GM21526 (cell line): ENCODE measurements at regions not wholly inside any gene's neighbourhood (a gene's known extent, or its start where the extent isn't known, plus 50 kb on each side); places are given as distances from the start of the nearest gene placed in this dataset.

Experiments used
- ATAC-seq: cut with Tn5 transposase; IDR thresholded peaks from one replicate; pipeline ENCODE4 v1.9.1; 2021; ENCODE audit warnings: moderate library complexity; ENCODE audit not compliant: unreplicated experiment, low FRiP score

DNA sequence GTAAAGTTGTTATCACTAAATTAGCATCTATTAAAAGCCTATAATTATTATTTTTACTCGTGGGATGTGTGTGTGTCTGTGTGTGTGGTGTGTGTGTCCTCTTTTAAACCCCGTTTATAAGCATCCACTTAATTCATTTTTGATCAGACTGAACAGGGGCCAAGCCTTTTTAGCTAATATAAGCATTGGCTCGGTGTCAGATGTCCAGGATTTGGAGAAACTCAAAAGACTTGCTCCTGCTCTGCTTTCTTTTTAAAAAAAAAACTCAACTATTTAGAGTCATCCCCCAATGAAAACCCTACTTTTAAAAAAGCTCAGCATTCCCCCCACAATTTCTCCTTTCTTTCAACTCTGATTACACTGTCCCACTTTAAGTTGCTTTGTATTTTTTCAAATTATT is 459.3 kb upstream of the MAF start:
- ATAC-seq = no peak

DNA sequence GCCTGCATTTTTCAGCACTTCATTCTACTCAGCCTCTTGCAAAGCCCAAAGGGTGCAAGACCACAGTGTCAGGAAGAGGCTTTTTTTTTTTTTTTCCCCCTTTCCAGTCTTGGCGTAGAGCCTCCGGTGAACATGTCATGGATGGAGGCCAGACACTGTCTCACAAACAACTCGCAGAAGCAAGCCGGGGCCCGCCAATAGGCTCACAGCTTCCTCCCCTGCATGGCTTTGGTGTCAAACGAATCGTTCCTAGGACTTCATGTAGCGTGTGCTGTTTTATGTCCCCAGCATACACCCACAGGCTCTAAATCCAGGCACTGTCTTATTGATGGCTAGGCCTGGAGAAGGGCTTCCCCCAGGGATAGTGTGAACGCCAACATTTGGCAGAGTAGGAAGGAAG is 457.7 kb upstream of the MAF start:
- ATAC-seq = no peak

DNA sequence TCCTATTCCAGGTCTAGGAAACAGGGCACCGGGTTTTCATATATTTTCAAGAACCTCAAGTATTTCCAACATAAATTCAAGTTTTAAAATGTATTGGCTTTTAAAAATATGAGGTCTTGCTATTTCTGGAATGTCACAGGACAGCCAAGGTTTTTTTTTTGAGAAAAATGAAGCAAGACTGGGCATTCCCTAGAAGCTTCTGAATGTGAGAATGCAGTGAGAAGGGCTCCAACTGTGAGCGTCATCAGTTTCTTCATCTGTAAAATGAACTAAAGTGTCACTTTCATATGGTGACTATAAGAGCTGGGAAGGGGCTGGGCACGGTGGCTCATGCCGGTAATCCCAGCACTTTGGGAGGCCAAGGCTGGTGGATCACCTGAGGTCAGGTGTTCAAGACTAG is 455.8 kb upstream of the MAF start:
- no peak for ATAC-seq

DNA sequence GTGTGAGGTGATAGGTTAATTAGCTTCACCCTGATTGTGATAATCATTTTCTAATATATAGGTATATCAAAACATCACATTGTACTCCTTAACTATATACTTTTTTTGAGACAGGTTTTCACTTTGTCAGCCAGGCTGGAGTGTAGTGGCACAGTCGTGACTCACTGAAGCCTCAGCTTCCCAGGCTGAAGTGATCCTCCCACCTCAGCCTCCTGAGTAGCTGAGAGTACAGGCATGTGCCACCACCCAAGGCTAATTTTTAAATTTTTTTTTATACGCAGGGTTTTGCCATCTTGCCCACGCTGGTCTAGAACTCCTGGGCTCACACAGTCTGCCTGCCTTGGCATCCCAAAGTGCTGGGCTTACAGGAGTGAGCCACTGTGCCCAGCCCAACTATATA is 455.3 kb upstream of the MAF start:
- no peak for ATAC-seq

DNA sequence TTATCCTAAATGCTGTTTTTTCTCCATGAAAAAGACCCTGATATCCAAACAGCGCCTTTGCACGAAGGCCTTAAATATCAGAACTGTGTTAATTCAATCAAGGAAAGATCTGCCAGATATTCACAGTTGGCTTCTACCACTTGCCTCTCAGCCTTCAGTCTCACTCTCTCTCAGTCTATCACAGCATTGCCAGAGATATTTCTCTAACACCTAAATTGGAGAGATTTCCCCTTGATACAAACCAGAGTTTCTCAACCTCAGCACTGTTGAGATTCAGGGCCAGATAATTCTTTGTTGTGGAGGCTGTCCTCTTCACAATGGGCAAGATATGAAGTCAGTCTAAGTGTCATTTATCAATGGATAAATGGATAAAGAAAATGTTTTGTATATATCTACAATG is 454.1 kb upstream of the MAF start:
- ATAC-seq = no peak

DNA sequence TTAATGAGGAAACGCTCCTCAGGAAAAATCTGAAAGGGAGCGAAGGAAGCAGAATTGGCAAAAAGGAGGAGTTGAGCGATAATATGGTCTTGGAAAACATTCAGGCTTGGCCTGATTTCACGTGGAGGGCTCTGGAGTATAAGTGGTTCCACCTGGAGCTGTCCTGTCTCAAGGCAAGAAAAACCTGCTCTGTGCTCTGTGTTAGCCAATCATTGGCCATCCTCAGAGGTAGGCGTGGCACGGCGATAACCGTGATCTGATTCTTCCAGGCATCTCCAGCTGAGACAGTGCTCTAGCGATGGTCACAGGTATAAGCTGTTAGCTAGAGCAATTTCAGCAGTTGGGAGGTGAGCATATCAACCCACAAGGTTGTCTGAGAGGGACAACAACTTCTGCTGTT is 450.5 kb upstream of the MAF start:
- no peak for ATAC-seq

DNA sequence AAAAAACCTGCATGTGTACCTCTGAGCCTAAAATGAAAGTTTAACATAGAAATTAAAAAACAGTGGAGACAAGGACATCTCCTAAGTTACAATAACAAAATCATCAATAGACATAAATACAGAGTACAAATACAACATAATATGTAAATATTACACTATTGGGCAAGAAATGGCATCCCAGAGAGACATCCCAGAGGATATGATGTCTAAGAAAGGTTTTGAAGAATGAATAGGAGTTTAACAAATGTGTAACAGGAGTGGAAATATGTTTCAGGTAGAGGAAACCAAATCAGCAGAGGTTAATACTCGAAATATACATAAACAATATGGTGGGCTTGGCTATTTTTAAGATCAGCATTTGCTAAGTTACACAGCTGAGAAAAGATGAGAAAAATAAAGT is 447.7 kb upstream of the MAF start:
- no peak for ATAC-seq

DNA sequence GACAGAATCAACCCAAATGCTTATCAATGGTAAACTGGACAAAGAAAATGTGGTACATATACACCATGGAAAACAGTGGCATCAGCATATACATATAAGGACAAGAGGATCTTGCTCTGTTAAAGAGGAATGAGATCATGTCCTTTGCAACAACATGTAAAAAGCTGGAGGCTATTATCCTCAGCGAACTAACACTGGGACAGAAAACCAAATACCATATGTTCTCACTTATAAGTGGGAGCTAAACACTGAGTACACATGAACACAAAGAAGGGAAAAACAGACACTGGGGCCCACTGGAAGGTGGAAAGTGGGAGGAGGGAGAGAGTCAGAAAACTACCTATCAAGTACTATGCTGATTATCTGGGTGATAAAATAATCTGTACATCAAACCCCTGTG is 447.3 kb upstream of the MAF start:
- ATAC-seq = no peak

DNA sequence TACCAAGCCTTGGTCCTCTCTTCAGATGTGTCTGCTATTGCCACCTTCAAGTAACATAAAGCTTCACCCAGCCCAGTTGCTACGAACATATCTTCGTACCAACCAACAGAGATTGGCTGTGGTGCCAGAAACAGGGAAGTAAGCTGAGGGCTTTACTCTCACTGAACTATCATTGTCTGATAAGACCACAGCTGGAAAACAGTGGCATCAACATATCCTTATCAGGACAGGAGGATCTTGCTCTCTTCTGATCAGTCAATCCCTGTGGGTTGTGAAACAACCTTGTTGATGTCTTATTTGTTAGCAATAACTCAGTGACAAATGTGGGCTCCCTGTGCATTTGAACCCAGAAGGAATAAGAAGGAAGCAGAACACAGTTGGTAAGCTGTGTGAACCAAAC is 446.3 kb upstream of the MAF start:
- ATAC-seq = no peak

DNA sequence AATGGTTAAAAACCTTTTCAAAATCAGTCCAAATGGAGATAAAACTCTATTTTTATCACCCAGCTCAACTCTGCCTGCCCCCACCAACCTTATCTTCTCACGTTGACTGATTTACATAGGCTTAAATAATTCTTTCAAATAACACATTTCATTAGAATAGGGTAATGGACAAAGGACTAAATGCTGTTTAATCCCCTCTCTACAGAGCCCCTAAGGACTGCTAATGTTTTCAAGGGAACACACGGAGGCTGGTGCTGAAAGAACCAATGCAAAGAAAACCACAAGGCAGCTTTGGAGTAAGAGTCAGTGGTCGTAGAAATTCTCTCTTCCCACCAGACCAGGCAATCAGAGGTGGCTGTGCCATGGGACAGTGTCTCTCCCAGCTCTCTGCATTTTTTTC is 445.7 kb upstream of the MAF start:
- ATAC-seq = no peak

DNA sequence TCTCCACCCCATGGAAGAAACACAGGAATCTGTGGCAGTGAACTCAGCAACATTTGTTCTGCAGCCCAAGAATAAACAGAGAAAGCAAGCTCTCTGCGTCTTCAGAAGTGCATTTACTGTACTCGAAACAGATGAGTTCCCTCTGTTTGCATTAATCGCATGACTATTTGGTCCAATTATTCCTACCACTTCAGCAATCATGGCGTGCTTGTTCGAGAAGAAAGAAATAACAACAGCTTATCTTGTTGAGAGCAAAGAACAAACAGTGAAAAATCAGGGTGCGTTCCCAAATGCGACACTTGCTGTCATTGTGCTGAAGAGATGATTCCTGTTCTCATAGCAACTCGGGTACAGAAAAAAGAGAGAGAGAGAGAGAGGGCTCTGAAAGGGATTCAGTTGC is 445.3 kb upstream of the MAF start:
- no peak for ATAC-seq

DNA sequence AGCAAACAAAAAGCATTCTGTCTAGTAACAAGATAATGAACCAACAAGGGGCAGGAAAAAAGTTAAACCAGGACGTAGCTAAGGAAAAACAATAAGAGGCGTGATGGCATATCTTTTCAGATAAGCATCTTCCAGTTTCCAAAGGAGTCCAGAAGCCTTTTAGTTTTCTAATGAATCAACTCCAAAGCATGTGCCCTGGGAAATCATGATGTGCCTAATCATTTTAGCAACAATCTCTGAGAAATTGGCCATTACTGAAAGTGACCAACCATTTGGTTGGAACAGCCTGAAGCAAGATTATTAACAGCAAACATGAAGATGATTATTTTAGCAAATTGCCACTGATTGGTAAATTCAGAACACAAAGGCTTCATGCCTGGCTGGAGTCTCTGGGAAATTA is 440.9 kb upstream of the MAF start:
- no peak for ATAC-seq

DNA sequence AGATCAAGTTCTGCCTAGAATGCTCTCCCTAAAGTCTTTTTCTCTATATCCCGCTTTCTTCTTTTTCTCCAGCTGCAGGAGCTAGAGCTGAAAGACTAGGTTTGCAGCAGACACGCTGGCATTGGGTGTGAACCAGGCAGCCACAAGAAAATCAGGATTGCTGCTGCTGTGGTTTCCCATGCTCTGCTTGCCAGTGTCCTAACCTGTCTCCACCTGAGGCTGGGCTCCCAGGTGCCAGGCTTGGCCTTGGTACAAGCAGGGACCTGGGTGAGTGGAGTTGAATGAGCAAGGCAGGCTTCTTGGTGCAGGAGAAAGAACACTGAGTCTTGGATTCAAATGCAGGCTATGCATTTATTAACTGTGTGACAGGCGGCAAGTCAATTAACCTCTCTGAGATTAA is 440.3 kb upstream of the MAF start:
- no peak for ATAC-seq

DNA sequence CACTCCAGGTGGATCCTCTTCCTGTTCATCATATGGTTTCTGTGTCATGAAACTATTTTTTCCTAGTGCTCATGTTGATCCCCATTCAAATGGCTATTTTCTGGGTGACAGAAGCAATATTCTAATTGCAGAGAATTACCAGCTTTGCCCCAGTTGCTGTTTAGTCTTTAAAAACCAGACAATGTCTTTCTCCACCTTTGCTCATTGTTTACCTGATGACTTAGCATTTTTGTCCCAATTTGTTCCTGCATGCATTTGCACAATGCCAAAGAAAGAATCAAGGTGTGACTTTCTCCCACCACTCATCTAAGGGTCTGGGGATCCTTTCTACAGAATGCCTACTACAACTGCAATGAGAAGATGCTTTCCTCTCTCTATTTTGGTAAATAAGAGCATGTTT is 439.9 kb upstream of the MAF start:
- no peak for ATAC-seq

DNA sequence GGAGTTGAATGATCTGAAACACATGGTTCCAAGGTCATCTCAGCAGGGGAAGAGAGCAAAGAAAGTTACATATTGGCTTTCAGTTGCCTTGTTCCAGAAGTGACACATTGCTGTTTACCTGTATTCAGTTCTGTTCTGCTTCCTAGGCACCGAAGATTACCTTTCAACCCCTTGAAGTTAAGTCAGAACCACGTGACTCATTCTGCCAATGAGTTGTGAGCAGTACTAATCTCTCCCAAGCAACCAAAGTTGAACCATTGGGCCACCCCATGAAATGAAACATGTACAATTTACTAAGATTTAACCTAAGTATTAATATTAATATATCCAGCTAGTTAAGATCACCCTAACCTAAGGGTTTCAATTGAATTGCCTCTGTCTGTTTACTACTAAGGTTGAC is 439.2 kb upstream of the MAF start:
- no peak for ATAC-seq

DNA sequence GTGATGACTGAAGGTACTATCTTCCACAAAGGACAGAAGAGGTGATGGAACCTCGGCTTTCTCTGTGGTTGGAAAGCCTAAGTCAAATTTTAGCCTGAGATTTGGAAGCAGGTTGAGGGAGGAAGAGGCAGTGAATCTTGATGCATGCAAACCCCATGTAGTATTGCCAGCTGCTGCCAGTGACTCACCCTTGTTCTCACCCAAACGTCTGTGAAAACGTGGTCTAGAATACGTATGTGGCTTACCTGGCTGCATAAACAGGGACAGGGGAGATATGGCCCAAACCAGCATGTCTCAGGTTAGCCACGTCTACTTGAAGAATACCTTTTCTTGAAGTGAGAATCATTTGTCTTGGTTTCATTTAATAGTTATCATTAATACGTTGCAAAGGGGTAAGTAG is 438.0 kb upstream of the MAF start:
- no peak for ATAC-seq

DNA sequence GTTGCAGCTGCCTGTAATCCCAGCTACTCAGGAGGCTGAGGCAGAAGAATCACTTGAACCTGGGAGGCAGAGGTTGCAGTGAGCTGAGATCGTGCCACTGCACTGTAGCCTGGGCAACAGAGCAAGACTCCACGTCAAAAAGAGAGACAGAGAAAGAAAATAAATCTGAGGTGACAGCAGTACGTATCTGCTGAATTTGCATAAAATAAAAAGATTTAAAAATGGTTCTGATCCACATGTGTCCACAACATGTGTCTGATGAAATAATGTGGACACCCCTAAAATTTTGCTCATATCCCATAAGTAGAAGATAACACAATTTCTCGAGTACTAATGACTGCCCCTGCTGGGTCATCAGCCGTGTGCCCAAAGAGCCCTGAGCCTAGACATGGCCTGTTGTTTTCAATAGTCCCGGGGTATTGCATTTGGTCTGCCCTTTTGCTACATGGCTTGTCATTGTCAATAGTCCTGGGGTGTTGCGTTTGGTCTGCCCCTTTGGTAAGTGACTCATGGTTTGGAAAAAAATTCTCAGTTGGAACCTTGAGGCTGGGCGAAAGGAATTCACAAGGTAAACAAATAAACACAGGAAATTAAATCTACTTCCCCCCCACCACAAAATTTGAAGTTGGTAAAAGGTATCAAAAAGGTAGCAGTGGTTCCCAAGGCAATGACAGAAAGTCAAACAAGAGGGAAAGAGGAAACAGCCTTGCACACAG is 434.6 kb upstream of the MAF start:
- ATAC-seq = no peak

DNA sequence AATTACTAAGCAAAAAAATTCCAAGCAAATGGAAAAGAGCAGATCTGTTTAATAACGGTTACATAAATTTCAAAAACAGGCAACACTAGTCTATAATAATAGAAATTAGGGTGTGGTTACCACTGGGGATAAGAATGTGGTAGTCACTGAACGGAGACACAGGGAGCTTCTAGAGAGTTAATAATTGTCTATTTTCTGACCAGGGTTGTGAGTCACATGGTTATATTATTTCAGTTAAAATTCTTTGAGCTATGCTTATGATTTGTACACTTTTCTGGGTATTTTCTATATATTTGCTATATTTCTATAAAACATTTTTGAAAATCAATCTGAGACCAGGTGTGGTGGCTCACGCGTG is 433.9 kb upstream of the MAF start:
- ATAC-seq = no peak

DNA sequence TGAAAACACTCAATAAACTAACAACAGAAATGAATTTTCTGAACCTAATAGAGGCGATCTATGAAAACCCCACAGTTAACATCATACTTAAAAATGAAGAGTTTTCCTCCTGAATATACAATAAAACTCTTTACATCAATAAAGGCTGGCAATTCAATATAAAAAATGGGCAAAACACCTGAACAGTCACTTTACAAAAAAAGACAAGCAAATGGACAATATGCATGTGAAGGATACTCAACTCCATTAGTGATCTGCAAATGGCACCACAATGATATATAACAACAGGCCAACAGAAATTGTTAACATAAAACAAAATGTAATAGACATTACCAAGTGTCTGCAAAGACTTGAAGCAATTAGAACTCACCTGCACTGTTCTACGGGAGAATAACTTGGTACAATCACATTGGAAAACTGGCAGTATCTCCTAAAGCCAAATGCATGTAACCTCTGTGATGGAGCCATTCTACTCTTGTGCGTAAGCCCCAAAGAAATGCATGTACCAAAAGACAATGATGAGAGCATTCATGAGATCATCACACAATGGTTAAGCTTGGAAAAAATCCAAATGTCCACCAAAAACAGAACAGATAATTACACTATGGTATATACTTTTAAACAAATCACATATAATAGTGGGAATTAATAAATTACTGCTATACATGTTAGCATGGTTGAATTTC is 433.4 kb upstream of the MAF start:
- no peak for ATAC-seq

DNA sequence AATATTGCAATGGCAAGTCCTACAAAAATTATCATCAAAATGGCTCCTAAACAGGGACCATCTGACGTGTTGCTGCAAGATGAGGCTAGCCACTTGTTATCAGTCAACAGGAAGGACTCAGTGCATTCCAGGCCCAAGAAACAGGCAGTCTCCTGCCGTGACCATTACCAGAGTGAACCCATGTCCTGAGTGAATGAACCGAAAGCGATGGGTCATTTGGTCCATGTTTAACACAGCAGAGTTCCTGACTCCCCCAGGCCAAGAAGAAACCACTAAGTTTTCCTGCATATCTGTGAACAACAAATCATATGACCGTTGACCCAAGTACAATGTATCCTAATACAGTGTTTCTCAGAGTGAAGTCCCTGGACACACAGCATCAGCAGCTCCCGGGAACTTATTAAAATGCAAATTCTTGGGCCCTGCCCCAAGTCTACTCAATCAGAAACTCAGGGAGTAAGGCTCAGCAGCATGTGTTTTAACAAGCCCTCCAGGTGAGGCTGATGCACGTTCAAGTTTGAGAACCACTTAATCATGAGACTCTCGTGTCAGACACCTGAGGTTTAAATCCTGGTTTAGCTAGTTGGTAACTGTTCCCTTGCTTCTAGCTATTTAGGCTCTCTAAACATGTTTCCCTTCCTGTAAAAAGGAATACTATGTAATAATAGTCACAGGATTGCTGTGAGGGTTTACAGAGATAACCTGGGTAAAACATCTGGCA is 429.4 kb upstream of the MAF start:
- ATAC-seq = no peak

DNA sequence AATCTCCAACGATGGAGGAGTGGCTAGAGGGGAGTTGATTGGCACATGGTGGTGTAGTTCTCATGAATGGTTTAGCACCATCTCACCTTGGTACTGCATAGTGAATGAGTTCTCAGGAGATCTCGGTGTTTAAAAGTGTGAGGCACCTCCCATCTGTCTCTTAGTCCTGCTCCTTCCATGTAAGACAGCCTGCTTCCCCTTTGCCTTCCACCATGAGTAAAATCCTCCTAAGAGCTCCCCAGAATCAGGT is 428.8 kb upstream of the MAF start:
- ATAC-seq = no peak

DNA sequence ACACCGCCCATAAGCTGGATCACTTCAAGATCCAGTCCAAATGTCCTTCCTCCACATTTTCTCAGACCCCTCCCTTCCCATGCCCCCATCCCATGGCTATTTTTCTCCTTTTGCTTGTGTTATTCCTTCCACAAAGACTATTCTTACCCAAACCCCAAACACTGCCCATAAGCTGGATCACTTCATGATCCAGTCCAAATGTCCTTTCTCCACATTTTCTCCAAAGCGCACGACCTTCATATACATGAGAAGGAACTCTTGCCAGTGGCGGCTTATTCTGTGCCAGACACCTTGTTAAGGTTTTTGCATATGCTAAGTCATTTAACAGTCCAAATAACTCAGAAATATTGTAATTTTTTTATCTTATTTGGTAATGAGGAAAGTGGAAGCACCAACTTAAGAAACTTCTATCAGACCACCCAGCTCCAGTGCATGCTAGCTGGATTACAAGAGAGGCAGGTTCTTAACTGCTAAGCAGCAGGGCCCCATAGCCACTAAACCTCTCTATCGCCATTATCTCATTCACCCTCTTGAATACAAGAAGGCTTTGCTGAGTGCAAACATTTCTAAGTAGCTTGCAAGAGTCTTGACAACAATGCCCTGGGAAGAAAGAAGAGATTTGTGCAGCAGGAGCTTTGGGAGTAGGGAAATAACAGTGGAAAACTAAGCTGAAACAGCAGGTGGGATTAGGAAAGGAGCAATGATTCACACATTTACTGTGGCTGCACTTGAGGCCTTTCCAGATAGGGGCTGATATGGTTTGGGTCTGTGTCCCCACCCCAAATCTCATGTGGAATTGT is 428.2 kb upstream of the MAF start:
- no peak for ATAC-seq
